Smooth muscle cell (in vitro differentiated cells): ENCODE measurements at regions not wholly inside any gene's neighbourhood (a gene's known extent, or its start where the extent isn't known, plus 50 kb on each side); places are given as distances from the start of the nearest gene placed in this dataset.
"Not testable (repeated sequence)": the region's sequence is repeated elsewhere in the genome, so short reads cannot be mapped to it uniquely, and the experiment has no call there.

Experiments
- DNase-seq: peaks from one replicate; lab custom pipeline; 2025; ENCODE audit not compliant: unreplicated experiment; lab: John Stamatoyannopoulos, UW
- H2AFZ ChIP-seq: fragments of 200-600 bp; sonication (generic); 2 replicates; pipeline ENCODE4 v1.6.0; 2016; ENCODE audit warnings: antibody characterized with exemption, low read depth, mild to moderate bottlenecking
- H3F3A ChIP-seq: fragments of 200-600 bp; sonication (generic); 2 replicates; pipeline ENCODE4 v1.6.0; 2017; ENCODE audit warnings: antibody characterized with exemption, low read depth
- H3K27ac ChIP-seq: fragments of 200-600 bp; sonication (generic); 2 replicates; pipeline ENCODE4 v1.5.1; 2016; ENCODE audit warnings: low read depth, mild to moderate bottlenecking
- H3K27me3 ChIP-seq: fragments of 200-600 bp; sonication (generic); 2 replicates; pipeline ENCODE4 v1.6.1; 2016; ENCODE audit warnings: low read depth, mild to moderate bottlenecking
- H3K36me3 ChIP-seq: fragments of 200-600 bp; sonication (generic); 2 replicates; pipeline ENCODE4 v1.5.1; 2016; ENCODE audit warnings: low read depth
- H3K4me1 ChIP-seq: fragments of 200-600 bp; sonication (generic); 2 replicates; pipeline ENCODE4 v1.5.1; 2016; ENCODE audit warnings: low read depth
- H3K4me2 ChIP-seq: fragments of 200-600 bp; sonication (generic); 2 replicates; pipeline ENCODE4 v1.6.0; 2016; ENCODE audit warnings: mild to moderate bottlenecking
- H3K4me3 ChIP-seq: fragments of 200-600 bp; sonication (generic); 2 replicates; pipeline ENCODE4 v1.5.1; 2016; ENCODE audit warnings: mild to moderate bottlenecking
- H3K79me2 ChIP-seq: fragments of 200-600 bp; sonication (generic); 2 replicates; pipeline ENCODE4 v1.6.0; 2016; ENCODE audit warnings: low read depth, mild to moderate bottlenecking
- H3K9ac ChIP-seq: fragments of 200-600 bp; sonication (generic); 2 replicates; pipeline ENCODE4 v1.6.0; 2016; ENCODE audit warnings: low read depth
- H3K9me3 ChIP-seq: fragments of 200-600 bp; sonication (generic); replicated peaks from 2 replicates; pipeline ENCODE4 v1.5.1; 2016; ENCODE audit warnings: low read depth
- H4K20me1 ChIP-seq: fragments of 200-600 bp; sonication (generic); 2 replicates; pipeline ENCODE4 v1.6.0; 2016; ENCODE audit warnings: low read depth
- CTCF ChIP-seq: fragments of 200-600 bp; sonication (generic); IDR thresholded peaks from 2 replicates; pipeline ENCODE4 v1.5.1; 2017; ENCODE audit warnings: borderline replicate concordance, mild to moderate bottlenecking, antibody characterized with exemption; ENCODE audit not compliant: insufficient read depth, poor library complexity, severe bottlenecking
- WGBS: methylation state at CpG from one replicate; pipeline ENCODE4 v1.1.7; 2016; ENCODE audit warnings: low lambda C conversion rate; 5-methylcytosine and 5-hydroxymethylcytosine counted together

DNA sequence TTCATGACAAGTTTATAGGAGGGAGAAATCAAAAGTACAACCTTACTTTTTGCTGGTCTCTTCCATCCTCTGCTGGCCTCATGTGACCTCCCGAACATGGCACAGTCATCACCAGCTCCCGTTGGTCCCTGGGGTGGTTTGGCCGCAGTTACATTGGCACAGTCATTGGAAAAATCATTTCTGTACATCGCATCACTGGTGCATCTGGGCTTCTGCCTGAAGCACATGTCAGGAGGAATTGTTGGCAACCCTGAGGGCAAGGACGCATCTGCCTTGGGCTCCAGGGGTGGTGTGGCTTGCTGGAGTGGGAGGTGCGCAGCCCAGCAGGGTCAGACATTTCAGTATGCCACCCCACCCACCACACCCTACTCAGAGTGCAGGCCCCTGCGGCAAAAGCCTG is 162.9 kb upstream of the SLC24A3 start:
- Histone ChIP-seq H4K20me1 (no peaks in the 10 kb centered on the region), H3K9ac (no peak overlapping the region), H3K9me3 (no peaks in the 10 kb centered on the region), H3K4me2 (no peak overlapping the region), H3K79me2 (no peaks in the 10 kb centered on the region), H3K4me3 (no peak overlapping the region), H2AFZ (no peak overlapping the region), H3K36me3 (no peaks in the 10 kb centered on the region), H3F3A (no peaks in the 10 kb centered on the region), H3K27me3 (no peaks in the 10 kb centered on the region), H3K27ac (no peak overlapping the region), H3K4me1 (no peaks in the 10 kb centered on the region)
- 95% methylated on average over 7 of the region's 7 CpGs for WGBS
- no peak for DNase-seq
- TF ChIP-seq CTCF = no peak

DNA sequence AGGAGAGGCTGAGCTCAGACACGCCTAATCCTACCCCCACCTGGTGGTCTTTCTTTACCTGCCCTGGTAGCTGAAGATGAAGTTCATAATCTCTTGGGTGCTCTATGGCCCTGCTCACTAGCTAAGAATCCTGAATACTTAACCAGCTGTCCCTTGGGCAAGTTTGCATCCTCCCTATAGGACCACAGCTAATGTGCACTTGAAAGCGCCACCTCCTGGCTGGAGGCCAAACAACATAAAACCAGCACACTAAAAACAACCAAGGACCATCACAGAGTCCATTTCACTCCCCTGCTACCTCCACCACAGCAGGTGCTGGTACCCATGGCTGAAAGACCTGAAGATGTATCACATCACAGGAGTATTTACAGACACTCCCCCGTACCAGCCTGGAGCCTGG is 155.5 kb upstream of the SLC24A3 start:
- H3K4me1 ChIP-seq = no peaks in the 10 kb centered on the region

DNA sequence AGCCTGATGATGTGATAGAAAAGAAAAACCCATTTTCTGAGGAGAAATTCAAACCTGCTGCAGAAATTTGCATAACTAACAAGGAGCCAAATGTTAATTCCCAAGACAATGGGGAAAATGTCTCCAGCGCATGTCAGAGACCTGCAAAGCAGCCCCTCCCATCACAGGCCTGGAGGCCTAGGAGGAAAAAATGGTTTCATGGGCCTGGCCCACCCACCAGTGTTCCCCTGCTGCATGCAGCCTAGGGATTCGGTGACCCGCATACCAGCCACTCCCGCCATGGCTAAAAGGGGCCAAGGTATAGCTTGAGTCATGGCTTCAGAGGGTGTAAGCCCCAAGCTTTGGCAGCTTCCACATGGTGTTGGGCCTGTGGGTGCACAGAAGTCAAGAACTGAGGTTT is 147.7 kb upstream of the SLC24A3 start:
- H3F3A ChIP-seq, H3K9me3 ChIP-seq, H2AFZ ChIP-seq, H3K9ac ChIP-seq, H3K27me3 ChIP-seq, DNase-seq, H3K27ac ChIP-seq, H3K4me2 ChIP-seq, H3K4me1 ChIP-seq, H3K36me3 ChIP-seq, H3K79me2 ChIP-seq, H4K20me1 ChIP-seq, H3K4me3 ChIP-seq: not testable (repeated sequence)
- WGBS = 84% methylated on average over 4 of the region's 4 CpGs

More for the DNA sequence above, 155.5 kb upstream of the SLC24A3 start:
- no peak overlapping the region for H2AFZ ChIP-seq
- H3K9ac ChIP-seq = no peak overlapping the region
- no peak for DNase-seq
- H3K4me2 ChIP-seq = no peak overlapping the region
- no peaks in the 10 kb centered on the region for H3K27me3 ChIP-seq
- TF ChIP-seq CTCF = no peak
- no peak overlapping the region for H3K4me3 ChIP-seq
- no peaks in the 10 kb centered on the region for H3K79me2 ChIP-seq
- no peaks in the 10 kb centered on the region for H3F3A ChIP-seq
- H4K20me1 ChIP-seq = no peaks in the 10 kb centered on the region
- whole genome bisulfite sequencing = 74% methylated on average over 3 of the region's 3 CpGs
- no peak overlapping the region for H3K27ac ChIP-seq
- H3K36me3 ChIP-seq = no peaks in the 10 kb centered on the region
- no peaks in the 10 kb centered on the region for H3K9me3 ChIP-seq

DNA sequence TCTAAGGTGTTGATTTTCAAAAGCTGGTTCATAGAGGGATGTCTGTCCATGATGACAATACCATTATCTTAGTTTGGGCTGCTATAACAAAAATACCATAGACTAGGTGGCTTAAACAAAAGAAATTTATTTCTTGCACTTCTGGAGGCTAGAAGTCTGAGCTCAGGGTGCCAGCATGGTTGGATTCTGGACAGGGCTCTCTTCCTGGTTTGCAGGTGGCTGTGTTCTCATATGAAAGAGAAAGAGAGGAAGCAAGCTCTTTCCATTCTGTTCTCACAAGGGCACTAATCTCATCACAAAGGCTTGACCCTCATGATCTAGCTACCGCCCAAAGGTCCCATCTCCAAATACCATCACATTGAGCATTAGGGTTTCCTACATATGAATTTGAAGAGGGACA is 144.5 kb upstream of the SLC24A3 start:
- no peaks in the 10 kb centered on the region for H3K27me3 ChIP-seq
- no peaks in the 10 kb centered on the region for H3K79me2 ChIP-seq
- H3F3A ChIP-seq = no peaks in the 10 kb centered on the region
- H2AFZ ChIP-seq = no peak overlapping the region
- no peak overlapping the region for H3K27ac ChIP-seq
- TF ChIP-seq CTCF = no peak
- no peak overlapping the region for H3K4me3 ChIP-seq
- H3K9ac ChIP-seq = no peak overlapping the region
- no peak overlapping the region for H3K4me2 ChIP-seq
- H3K4me1 ChIP-seq = no peaks in the 10 kb centered on the region
- H4K20me1 ChIP-seq = no peaks in the 10 kb centered on the region
- H3K36me3 ChIP-seq = no peaks in the 10 kb centered on the region
- 82% methylated on average over 1 of the region's 1 CpG for WGBS
- DNase-seq = no peak
- H3K9me3 ChIP-seq = peaks cover 6% of the 10 kb centered on the region
